HCT116 (cell line): ENCODE measurements at regions not wholly inside any gene's neighbourhood (a gene's known extent, or its start where the extent isn't known, plus 50 kb on each side); places are given as distances from the start of the nearest gene placed in this dataset.

ENCODE experiments used
- ATAC-seq: fragments of 200-7000 bp; cut with Tn5 transposase; 2 replicates; pipeline ENCODE4 v1.9.1; 2020; ENCODE audit warnings: mild to moderate bottlenecking, moderate library complexity
- BruUV-seq: library from RNA; stranded (reverse); fragments of 400-500 nt; replicated peaks from 2 replicates; lab custom pipeline; 2021; lab: Mats Ljungman, UMichigan
- CTCF ChIA-PET: fragments of 300-600 bp; sonication (Branson Sonifier 250); formaldehyde crosslinking; loops from one replicate; lab custom pipeline; 2021; ENCODE audit warnings: antibody characterized with exemption; lab: Charles Lee
- POLR2A ChIA-PET: fragments of 300-600, 350-600 bp; sonication (Branson Sonifier 250); formaldehyde crosslinking; loops from one replicate; lab custom pipeline; 2021; ENCODE audit warnings: antibody characterized with exemption; lab: Charles Lee
- RAD21 ChIA-PET, 2 experiments: fragments of 300-600 bp; sonication (Branson Sonifier 250); formaldehyde crosslinking; loops; one replicate each; lab custom pipeline; 2023; ENCODE audit warnings: low total read pairs in 2 of 2; ENCODE audit not compliant: uncharacterized antibody in 2 of 2, unreplicated experiment in 2 of 2, low non-redundant PET in 1 of 2; lab: Charles Lee
- DNase-seq: peaks from one replicate; pipeline ENCODE4 v3.0.0-alpha.2; 2010; ENCODE audit warnings: low read depth, low spot score
- H2AFZ ChIP-seq: fragments of 200-600 bp; shearing (Covaris generic), sonication (generic); 2 replicates; pipeline ENCODE4 v1.6.1; 2017; ENCODE audit warnings: low read depth, mixed run types, mixed read lengths, antibody characterized with exemption, low read length; ENCODE audit not compliant: poor library complexity, severe bottlenecking
- H3K27ac ChIP-seq: 2 replicates; pipeline ENCODE4 v1.5.1; 2012; ENCODE audit warnings: low read depth, low read length
- H3K27me3 ChIP-seq: fragments of 200-600 bp; sonication (generic); 2 replicates; pipeline ENCODE4 v1.6.1; 2016; ENCODE audit warnings: mixed run types, low read length, mixed read lengths; ENCODE audit not compliant: insufficient read depth
- H3K36me3 ChIP-seq, 2 experiments: fragments of 200-500 bp in 1 of 2; fragments of 200-600 bp in 1 of 2; sonication (Bioruptor generic) in 1 of 2; sonication (generic) in 1 of 2; 2 replicates each; pipeline versions ENCODE4 v1.5.1 to v1.6.1; 2014 to 2016; ENCODE audit warnings: low read length in 2 of 2, inconsistent platforms in 1 of 2, mixed read lengths in 1 of 2, mixed run types in 1 of 2; ENCODE audit not compliant: insufficient read depth in 2 of 2, control insufficient read depth in 1 of 2
- H3K4me1 ChIP-seq, 2 experiments: fragments of 200-600 bp in 1 of 2; sonication (generic) in 1 of 2; 2 replicates each; pipeline versions ENCODE4 v1.5.1 to v1.6.1; 2012 to 2017; ENCODE audit warnings: low read length in 2 of 2, inconsistent platforms in 1 of 2, mild to moderate bottlenecking in 1 of 2, mixed read lengths in 1 of 2, mixed run types in 1 of 2, moderate library complexity in 1 of 2; ENCODE audit not compliant: insufficient read depth in 2 of 2, control insufficient read depth in 1 of 2
- H3K4me2 ChIP-seq: fragments of 200-600 bp; sonication (generic); 2 replicates; pipeline ENCODE4 v1.6.1; 2017; ENCODE audit warnings: mixed run types, low read length, mixed read lengths
- H3K4me3 ChIP-seq, 2 experiments: fragments of 200-600 bp in 1 of 2; sonication (generic) in 1 of 2; replicated peaks in 1 of 2; 2 replicates each; pipeline ENCODE4 v1.5.1; 2011 to 2016; ENCODE audit warnings: low read length in 2 of 2, control low read depth in 1 of 2, low read depth in 1 of 2, mild to moderate bottlenecking in 1 of 2, mixed read lengths in 1 of 2, mixed run types in 1 of 2
- H3K79me2 ChIP-seq: fragments of 200-600 bp; sonication (generic); 2 replicates; pipeline ENCODE4 v1.6.1; 2017; ENCODE audit warnings: mild to moderate bottlenecking, mixed run types, low read length, moderate library complexity, mixed read lengths; ENCODE audit not compliant: insufficient read depth
- H3K9ac ChIP-seq: fragments of 200-600 bp; sonication (generic); 2 replicates; pipeline ENCODE4 v1.6.1; 2016; ENCODE audit warnings: low read length, mixed read lengths
- H3K9me2 ChIP-seq: fragments of 200-600 bp; sonication (generic), shearing (Covaris generic); 2 replicates; pipeline ENCODE4 v1.6.1; 2017; ENCODE audit warnings: mixed run types, mild to moderate bottlenecking, moderate library complexity; ENCODE audit not compliant: insufficient read depth
- H3K9me3 ChIP-seq, 2 experiments: fragments of 200-500 bp in 1 of 2; fragments of 200-600 bp in 1 of 2; sonication (Bioruptor generic) in 1 of 2; sonication (generic) in 1 of 2; 2 replicates each; pipeline ENCODE4 v1.6.1; 2014 to 2017; ENCODE audit warnings: low read length in 2 of 2, mixed read lengths in 2 of 2, inconsistent platforms in 1 of 2, low read depth in 1 of 2, mild to moderate bottlenecking in 1 of 2, mixed run types in 1 of 2, moderate library complexity in 1 of 2; ENCODE audit not compliant: control insufficient read depth in 1 of 2, insufficient read depth in 1 of 2
- H4K20me1 ChIP-seq: fragments of 200-600 bp; sonication (generic), shearing (Covaris generic); 2 replicates; pipeline ENCODE4 v1.6.1; 2017; ENCODE audit warnings: mixed run types, mild to moderate bottlenecking, moderate library complexity; ENCODE audit not compliant: insufficient read depth
- ATF3 ChIP-seq: IDR thresholded peaks from 2 replicates; pipeline ENCODE4 v1.6.1; 2012
- CBX3 ChIP-seq: IDR thresholded peaks from 2 replicates; pipeline ENCODE4 v1.6.1; 2012; ENCODE audit warnings: low read depth
- CTCF ChIP-seq, 3 experiments: fragments of 200-600 bp in 1 of 3; sonication (generic) in 1 of 3; IDR thresholded peaks in 2 of 3; conservative IDR thresholded peaks in 1 of 3; 2 replicates each; pipeline ENCODE4 v1.5.1; 2012 to 2017; ENCODE audit warnings: low read depth in 2 of 3, low read length in 2 of 3, antibody characterized with exemption in 1 of 3, borderline replicate concordance in 1 of 3, control low read depth in 1 of 3, mild to moderate bottlenecking in 1 of 3, mixed read lengths in 1 of 3, mixed run types in 1 of 3, moderate library complexity in 1 of 3; ENCODE audit not compliant: insufficient read depth in 1 of 3
- EGR1 ChIP-seq: IDR thresholded peaks from 2 replicates; pipeline ENCODE4 v1.6.1; 2012; ENCODE audit warnings: low read depth
- ELF1 ChIP-seq: IDR thresholded peaks from 2 replicates; pipeline ENCODE4 v1.6.1; 2012; ENCODE audit warnings: low read depth, borderline replicate concordance
- EZH2 ChIP-seq: fragments of 200-600 bp; sonication (generic); IDR thresholded peaks from 2 replicates; pipeline ENCODE4 v1.6.1; 2017; ENCODE audit warnings: antibody characterized with exemption, mixed run types
- FOSL1 ChIP-seq: IDR thresholded peaks from 2 replicates; pipeline ENCODE4 v1.6.1; 2012; ENCODE audit warnings: low read depth
- MAX ChIP-seq: IDR thresholded peaks from 2 replicates; pipeline ENCODE4 v1.6.1; 2012
- POLR2A ChIP-seq: IDR thresholded peaks from 2 replicates; pipeline ENCODE4 v1.7.0; 2011; ENCODE audit warnings: borderline replicate concordance; ENCODE audit not compliant: insufficient read depth, insufficient read length; ENCODE audit errors: extremely low read depth
- POLR2AphosphoS5 ChIP-seq: IDR thresholded peaks from 2 replicates; pipeline ENCODE4 v1.6.1; 2011; ENCODE audit warnings: mild to moderate bottlenecking, low read depth, low read length, moderate library complexity
- REST ChIP-seq: IDR thresholded peaks from 2 replicates; pipeline ENCODE4 v1.6.1; 2012; ENCODE audit warnings: low read depth
- SIN3A ChIP-seq: IDR thresholded peaks from 2 replicates; pipeline ENCODE4 v1.6.1; 2012; ENCODE audit warnings: low read depth
- SP1 ChIP-seq: IDR thresholded peaks from 2 replicates; pipeline ENCODE4 v1.6.1; 2012; ENCODE audit warnings: low read depth
- ZBTB33 ChIP-seq: IDR thresholded peaks from 2 replicates; pipeline ENCODE4 v1.6.1; 2011; ENCODE audit warnings: mild to moderate bottlenecking, low read length, moderate library complexity; ENCODE audit not compliant: insufficient replicate concordance; ENCODE audit errors: extremely low read depth
- ZFX ChIP-seq: fragments of 450-650 bp; IDR thresholded peaks from 2 replicates; pipeline ENCODE4 v1.6.1; 2017
- ZNF274 ChIP-seq: fragments of 200-500 bp; sonication (Bioruptor generic); IDR thresholded peaks from 2 replicates; pipeline ENCODE4 v1.6.1; 2014; ENCODE audit warnings: mild to moderate bottlenecking, low read depth, low read length, inconsistent platforms
- intact Hi-C: fragments of 100-400 bp; cut with micrococcal nuclease; formaldehyde crosslinking; loops from 2 replicates; pipeline ENCODE4 v1.10.0; 2022

- no peak for ATAC-seq
- RAD21 ChIA-PET = no interaction called here
- no TSS peak for BruUV-seq
- H3K9ac ChIP-seq = no peak overlapping the region
- H4K20me1 ChIP-seq = no peaks in the 10 kb centered on the region
- H3K9me2 ChIP-seq = no peaks in the 10 kb centered on the region
- H3K4me3 ChIP-seq = no peak overlapping the region
- TF ChIP-seq ELF1 (no peak), CTCF (IDR thresholded peaks at IDR 0.05 in 2 of 3, conservative IDR thresholded peaks at IDR 0.05 in 1 of 3; ENCODE audit: borderline replicate concordance in 1 of 3, insufficient read depth in 1 of 3, low read depth in 2 of 3, low read length in 2 of 3) (no peak), FOSL1 (no peak), SIN3A (no peak), POLR2AphosphoS5 (no peak), POLR2A (no peak), ZFX (no peak), ATF3 (no peak), EGR1 (no peak), MAX (no peak), ZNF274 (no peak), REST (no peak), ZBTB33 (no peak), SP1 (no peak), CBX3 (no peak), EZH2 (no peak)
- H2AFZ ChIP-seq = no peak overlapping the region
- no peaks in the 10 kb centered on the region for H3K9me3 ChIP-seq
- H3K4me1 ChIP-seq = no peaks in the 10 kb centered on the region
- H3K36me3 ChIP-seq = no peaks in the 10 kb centered on the region
- intact Hi-C loops = no loop called here
- CTCF ChIA-PET = no interaction called here
- peaks cover 7% of the 10 kb centered on the region for H3K27me3 ChIP-seq
- POLR2A ChIA-PET = no interaction called here
- no peaks in the 10 kb centered on the region for H3K79me2 ChIP-seq
- no peak for DNase-seq
- H3K4me2 ChIP-seq = no peak overlapping the region
- H3K27ac ChIP-seq = no peak overlapping the region
Observed at GRCh38 chr17:12261354-12261753, 240.7 kb downstream of the MAP2K4 start.
